ENCODE measurements at regions not wholly inside any gene's neighbourhood (a gene's known extent, or its start where the extent isn't known, plus 50 kb on each side); places are given as distances from the start of the nearest gene placed in this dataset.

DNA sequence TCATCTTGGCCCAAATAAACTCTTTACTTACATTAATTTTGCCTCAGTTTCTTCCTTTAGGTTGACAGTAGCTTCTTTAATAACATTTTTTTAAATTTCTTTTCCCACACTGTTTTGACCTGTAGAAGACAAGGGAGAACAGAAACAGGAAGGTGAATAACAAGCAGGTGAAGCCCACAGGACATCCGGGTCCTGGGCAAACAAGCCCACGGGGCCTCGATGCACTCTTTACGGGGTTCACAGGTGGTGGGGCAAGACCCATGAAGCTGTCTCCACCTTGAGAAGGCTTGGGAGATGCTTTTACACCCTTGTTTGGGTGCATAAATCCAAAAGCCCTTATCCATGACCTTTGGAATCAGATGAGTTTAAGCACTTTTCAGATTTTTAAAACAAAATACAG is 301.0 kb upstream of the MGAT5 start:
- no peak for DNase-seq (ENCODE audit: low read depth)
- Histone ChIP-seq H3K36me3 (ENCODE audit: control insufficient read depth, insufficient read depth, low read length, severe bottlenecking) (no peaks in the 10 kb centered on the region), H3K9ac (ENCODE audit: low read length) (no peak overlapping the region), H3K9me3 (ENCODE audit: control insufficient read depth, low read length) (no peaks in the 10 kb centered on the region), H3K4me1 (ENCODE audit: control insufficient read depth, insufficient read depth, low read length) (no peaks in the 10 kb centered on the region), H3K27me3 (replicated peaks; ENCODE audit: control insufficient read depth, insufficient read depth, low read length) (peaks cover 19% of the 10 kb centered on the region), H3K4me3 (ENCODE audit: low read length) (no peak overlapping the region)

DNA sequence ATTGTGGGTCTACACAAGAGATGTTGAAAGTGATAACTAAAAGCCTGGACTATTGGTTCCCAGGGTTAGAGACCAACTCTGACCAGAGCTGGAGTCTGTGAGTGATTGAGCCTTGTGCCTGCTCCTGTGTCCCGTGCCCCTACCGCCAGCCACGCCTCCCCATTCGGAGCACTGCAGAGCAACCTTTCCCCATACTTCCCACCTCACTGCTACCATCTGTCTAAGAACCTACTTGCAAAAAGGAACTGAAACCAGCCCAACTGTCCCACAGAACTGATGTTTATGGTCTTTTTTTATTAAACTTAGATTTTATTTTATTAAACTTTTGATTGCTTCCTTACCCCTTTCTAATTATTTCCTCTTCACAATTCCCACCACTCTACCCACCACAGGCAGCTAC is 300.3 kb upstream of the MGAT5 start:
- Histone ChIP-seq H3K4me3 (ENCODE audit: low read length) (no peak overlapping the region), H3K27me3 (replicated peaks; ENCODE audit: control insufficient read depth, insufficient read depth, low read length) (peaks cover 19% of the 10 kb centered on the region), H3K9ac (ENCODE audit: low read length) (no peak overlapping the region), H3K4me1 (ENCODE audit: control insufficient read depth, insufficient read depth, low read length) (no peaks in the 10 kb centered on the region), H3K36me3 (ENCODE audit: control insufficient read depth, insufficient read depth, low read length, severe bottlenecking) (no peaks in the 10 kb centered on the region), H3K9me3 (ENCODE audit: control insufficient read depth, low read length) (no peaks in the 10 kb centered on the region)
- no peak for DNase-seq (ENCODE audit: low read depth)

DNA sequence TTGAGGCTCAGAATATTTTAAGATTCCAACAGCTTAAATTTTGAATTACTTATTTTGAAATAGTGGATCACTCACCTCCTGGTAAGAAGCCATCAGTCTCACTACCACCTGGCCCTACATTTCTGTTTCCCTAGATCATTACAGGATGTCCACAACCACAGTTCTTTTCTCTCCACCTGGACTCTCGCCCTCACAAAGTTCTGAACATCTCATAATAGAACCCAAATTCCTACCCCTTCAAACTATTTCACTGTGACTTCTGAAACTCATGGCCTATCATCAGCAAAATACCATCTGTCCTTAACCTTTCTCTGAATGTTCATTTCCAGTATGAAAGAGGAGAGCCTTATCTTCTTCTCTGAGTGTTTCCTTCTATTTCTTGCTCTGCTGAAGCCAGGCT is 299.2 kb upstream of the MGAT5 start:
- Histone ChIP-seq H3K27me3 (replicated peaks; ENCODE audit: control insufficient read depth, insufficient read depth, low read length) (peaks cover 25% of the 10 kb centered on the region), H3K9ac (ENCODE audit: low read length) (no peak overlapping the region), H3K4me1 (ENCODE audit: control insufficient read depth, insufficient read depth, low read length) (no peaks in the 10 kb centered on the region), H3K4me3 (ENCODE audit: low read length) (no peak overlapping the region), H3K36me3 (ENCODE audit: control insufficient read depth, insufficient read depth, low read length, severe bottlenecking) (no peaks in the 10 kb centered on the region), H3K9me3 (ENCODE audit: control insufficient read depth, low read length) (no peaks in the 10 kb centered on the region)
- DNase-seq (ENCODE audit: low read depth), result no peak

DNA sequence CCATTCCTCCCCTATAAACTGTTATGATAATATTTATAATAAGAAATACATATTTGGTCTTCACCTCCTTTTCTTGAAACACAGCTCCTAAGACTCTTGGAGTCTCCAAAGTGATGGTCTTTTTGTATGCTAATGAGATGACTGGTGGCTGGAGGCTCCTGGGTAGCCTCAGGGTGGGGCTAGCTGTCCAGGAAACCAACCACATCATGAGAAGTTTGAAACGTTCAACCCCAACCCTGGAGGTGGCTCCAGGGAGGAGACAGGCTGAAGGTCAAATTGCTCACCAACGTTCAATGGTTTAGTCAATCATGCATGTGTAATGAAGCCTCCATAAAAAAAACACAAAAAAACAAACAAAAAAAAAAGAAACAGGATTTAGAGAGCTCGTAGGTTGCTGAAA is 298.7 kb upstream of the MGAT5 start:
- Histone ChIP-seq H3K9ac (ENCODE audit: low read length) (no peak overlapping the region), H3K4me3 (ENCODE audit: low read length) (no peak overlapping the region), H3K4me1 (ENCODE audit: control insufficient read depth, insufficient read depth, low read length) (no peaks in the 10 kb centered on the region), H3K9me3 (ENCODE audit: control insufficient read depth, low read length) (no peaks in the 10 kb centered on the region), H3K36me3 (ENCODE audit: control insufficient read depth, insufficient read depth, low read length, severe bottlenecking) (no peaks in the 10 kb centered on the region), H3K27me3 (replicated peaks; ENCODE audit: control insufficient read depth, insufficient read depth, low read length) (peaks cover 25% of the 10 kb centered on the region)
- no peak for DNase-seq (ENCODE audit: low read depth)

DNA sequence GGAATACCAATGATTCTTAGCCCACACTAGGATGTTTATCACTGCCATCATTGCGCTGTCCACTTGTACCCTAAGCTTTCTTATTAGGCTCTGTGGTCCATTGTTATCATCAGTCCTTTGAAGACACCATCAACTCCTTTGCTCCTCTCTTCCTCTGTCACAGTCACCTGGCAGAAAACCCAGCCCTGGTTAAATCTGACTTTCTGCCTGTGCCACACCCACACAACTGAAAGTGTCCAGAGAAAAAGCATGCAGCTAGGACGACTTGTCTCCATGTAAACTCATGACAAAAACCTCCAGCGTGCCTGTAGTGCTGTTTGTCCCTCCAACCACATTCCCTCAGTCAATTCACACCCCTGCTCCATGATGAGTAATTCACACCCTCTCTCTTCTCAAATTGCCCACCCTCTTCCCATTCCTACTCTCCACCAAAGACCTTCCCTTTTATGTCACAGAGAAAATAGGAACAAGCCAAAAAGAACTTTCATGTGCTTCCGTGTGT is 297.4 kb upstream of the MGAT5 start:
- no peak for DNase-seq (ENCODE audit: low read depth)
- Histone ChIP-seq H3K9ac (ENCODE audit: low read length) (no peak overlapping the region), H3K27me3 (replicated peaks; ENCODE audit: control insufficient read depth, insufficient read depth, low read length) (peaks cover 29% of the 10 kb centered on the region), H3K4me1 (ENCODE audit: control insufficient read depth, insufficient read depth, low read length) (no peaks in the 10 kb centered on the region), H3K4me3 (ENCODE audit: low read length) (no peak overlapping the region), H3K9me3 (ENCODE audit: control insufficient read depth, low read length) (no peaks in the 10 kb centered on the region), H3K36me3 (ENCODE audit: control insufficient read depth, insufficient read depth, low read length, severe bottlenecking) (no peaks in the 10 kb centered on the region)

DNA sequence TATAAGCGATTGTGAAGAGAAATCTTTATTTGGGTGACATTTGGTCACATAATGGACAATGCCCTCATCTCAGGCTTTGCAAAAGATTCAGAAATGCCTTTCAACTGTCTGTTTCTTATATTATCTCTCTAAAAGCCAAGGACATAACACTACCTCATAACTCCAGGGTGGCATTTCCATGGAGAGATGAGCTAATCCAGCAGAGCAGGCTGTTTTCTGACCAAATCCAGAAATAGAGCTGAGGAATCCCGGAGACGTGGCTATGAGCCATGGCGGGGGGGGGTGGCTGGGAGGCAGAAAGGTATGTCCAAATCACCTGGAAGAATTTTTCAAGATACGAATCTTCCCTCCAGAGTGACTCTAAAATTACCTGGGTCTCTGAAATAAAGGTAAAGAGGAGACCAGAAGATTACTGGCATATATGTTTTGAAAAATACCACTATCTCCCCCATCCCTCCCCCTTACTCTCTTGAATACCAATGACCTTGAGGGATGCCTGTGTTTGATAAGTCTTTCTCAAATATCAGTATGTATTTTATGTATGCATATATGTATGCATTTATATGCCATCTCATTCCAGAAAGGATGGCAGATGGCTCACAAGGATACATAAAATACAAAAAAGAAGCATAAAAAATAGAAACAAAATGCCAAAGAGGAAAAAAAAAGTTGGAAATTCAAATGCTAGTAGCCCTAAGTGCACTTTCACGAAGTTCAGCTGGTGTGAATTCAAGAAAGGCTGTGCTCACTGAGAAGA is 296.0 kb upstream of the MGAT5 start:
- no peak overlapping the region for H3K4me3 ChIP-seq (ENCODE audit: low read length)
- peaks cover 40% of the 10 kb centered on the region for H3K27me3 ChIP-seq (replicated peaks; ENCODE audit: control insufficient read depth, insufficient read depth, low read length)
- no peak overlapping the region for H3K9ac ChIP-seq (ENCODE audit: low read length)
- no peaks in the 10 kb centered on the region for H3K36me3 ChIP-seq (ENCODE audit: control insufficient read depth, insufficient read depth, low read length, severe bottlenecking)
- no peak for DNase-seq (ENCODE audit: low read depth)
- no peaks in the 10 kb centered on the region for H3K4me1 ChIP-seq (ENCODE audit: control insufficient read depth, insufficient read depth, low read length)
- H3K9me3 ChIP-seq (ENCODE audit: control insufficient read depth, low read length), result no peaks in the 10 kb centered on the region

DNA sequence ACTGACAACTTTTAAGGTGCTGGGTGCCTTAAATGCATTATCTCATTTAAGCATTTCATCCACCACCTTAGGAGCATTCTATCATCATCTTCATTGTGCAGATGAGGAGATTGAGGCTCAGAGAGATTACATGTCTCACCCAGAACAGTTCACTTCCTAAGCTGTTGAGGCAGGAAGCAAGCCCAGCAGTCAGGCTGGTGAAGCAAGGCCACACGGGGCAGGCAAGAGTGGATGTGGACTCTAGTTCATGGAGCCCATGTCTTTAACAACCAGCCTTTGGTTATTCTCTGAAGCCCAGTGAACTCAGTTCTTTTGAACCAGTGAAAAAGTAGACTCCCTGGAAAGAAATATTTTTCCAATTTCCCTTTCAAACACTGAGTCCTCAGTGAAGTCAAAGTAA is 294.8 kb upstream of the MGAT5 start:
- peaks cover 39% of the 10 kb centered on the region for H3K27me3 ChIP-seq (replicated peaks; ENCODE audit: control insufficient read depth, insufficient read depth, low read length)
- DNase-seq (ENCODE audit: low read depth), result no peak
- no peaks in the 10 kb centered on the region for H3K36me3 ChIP-seq (ENCODE audit: control insufficient read depth, insufficient read depth, low read length, severe bottlenecking)
- no peak overlapping the region for H3K4me3 ChIP-seq (ENCODE audit: low read length)
- H3K4me1 ChIP-seq (ENCODE audit: control insufficient read depth, insufficient read depth, low read length), result no peaks in the 10 kb centered on the region
- H3K9ac ChIP-seq (ENCODE audit: low read length), result no peak overlapping the region
- H3K9me3 ChIP-seq (ENCODE audit: control insufficient read depth, low read length), result peaks cover 3% of the 10 kb centered on the region

DNA sequence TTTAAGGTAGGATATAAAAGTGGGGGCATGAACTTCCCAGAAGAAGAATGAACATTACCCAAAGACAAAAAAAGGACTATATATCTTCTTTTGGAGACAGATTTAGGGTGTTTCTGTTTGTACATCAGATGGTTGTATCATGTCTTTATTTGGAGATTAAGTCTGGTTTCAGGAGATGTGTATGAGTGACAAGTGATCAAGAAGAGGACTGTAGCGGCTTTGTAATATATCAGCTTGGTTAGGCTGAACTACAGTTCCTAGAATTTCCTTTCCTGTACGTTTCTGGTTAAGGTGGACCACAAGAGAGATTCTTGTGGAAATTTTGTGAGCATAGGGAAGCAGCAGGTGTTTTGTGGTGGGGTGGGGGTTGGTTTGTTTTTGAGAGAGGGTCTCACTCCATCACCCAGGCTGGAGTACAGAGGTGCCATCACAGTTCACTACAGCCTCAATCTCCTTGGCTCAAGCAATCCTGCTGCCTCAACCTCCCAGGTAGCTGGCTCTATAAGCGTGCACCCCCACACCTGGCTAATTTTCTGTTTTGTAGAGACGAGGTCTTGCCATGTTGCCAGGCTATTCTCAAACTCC is 287.1 kb upstream of the MGAT5 start:
- no peaks in the 10 kb centered on the region for H3K36me3 ChIP-seq (ENCODE audit: control insufficient read depth, insufficient read depth, low read length, severe bottlenecking)
- H3K27me3 ChIP-seq (replicated peaks; ENCODE audit: control insufficient read depth, insufficient read depth, low read length), result peaks cover 13% of the 10 kb centered on the region
- H3K4me1 ChIP-seq (ENCODE audit: control insufficient read depth, insufficient read depth, low read length), result peaks cover 12% of the 10 kb centered on the region
- H3K9ac ChIP-seq (ENCODE audit: low read length), result no peak overlapping the region
- H3K9me3 ChIP-seq (ENCODE audit: control insufficient read depth, low read length), result peaks cover 3% of the 10 kb centered on the region
- H3K4me3 ChIP-seq (ENCODE audit: low read length), result no peak overlapping the region
- no peak for DNase-seq (ENCODE audit: low read depth)

DNA sequence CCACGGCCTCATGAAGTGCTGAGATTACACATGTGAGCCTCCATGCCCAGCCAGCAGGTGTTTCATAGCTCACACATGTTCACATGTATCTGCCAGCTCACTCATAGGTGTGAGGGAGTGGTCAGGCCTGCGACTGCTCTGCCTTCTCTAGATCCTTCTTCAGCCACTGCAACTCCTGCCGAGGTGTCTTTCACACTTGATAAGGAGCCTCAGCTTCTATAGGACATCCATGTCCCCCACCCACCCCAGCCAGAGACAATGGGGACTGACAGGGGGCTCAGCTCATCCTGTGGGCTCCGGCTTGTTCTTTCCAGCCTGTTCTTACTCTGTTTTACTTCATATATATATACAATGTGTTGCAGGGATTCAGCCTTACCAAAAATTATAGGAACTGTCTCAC is 286.5 kb upstream of the MGAT5 start:
- Histone ChIP-seq H3K4me3 (ENCODE audit: low read length) (no peak overlapping the region), H3K36me3 (ENCODE audit: control insufficient read depth, insufficient read depth, low read length, severe bottlenecking) (no peaks in the 10 kb centered on the region), H3K27me3 (replicated peaks; ENCODE audit: control insufficient read depth, insufficient read depth, low read length) (peaks cover 8% of the 10 kb centered on the region), H3K9me3 (ENCODE audit: control insufficient read depth, low read length) (peaks cover 3% of the 10 kb centered on the region), H3K9ac (ENCODE audit: low read length) (no peak overlapping the region), H3K4me1 (ENCODE audit: control insufficient read depth, insufficient read depth, low read length) (peaks cover 17% of the 10 kb centered on the region)
- DNase-seq (ENCODE audit: low read depth), result no peak

DNA sequence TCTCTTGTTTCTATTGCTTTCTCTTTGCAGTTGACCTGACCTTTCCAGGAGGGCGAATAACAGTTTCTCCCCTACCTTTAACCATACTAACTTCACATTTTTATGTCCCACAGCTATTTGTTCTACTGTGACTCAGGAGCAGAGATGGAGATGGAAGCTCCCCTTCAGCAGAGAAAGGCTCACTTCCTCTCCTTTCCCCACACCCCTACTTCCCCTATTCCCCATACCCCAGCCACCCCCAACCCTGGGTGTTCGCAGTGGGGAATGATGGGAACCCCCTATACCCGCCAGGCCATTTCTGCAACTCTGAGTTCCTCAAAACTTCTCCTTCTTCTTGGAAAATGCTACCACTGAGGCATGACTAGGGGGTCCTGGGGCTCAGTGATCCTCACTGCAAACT is 285.4 kb upstream of the MGAT5 start:
- DNase-seq (ENCODE audit: low read depth), result no peak
- H3K36me3 ChIP-seq (ENCODE audit: control insufficient read depth, insufficient read depth, low read length, severe bottlenecking), result no peaks in the 10 kb centered on the region

DNA sequence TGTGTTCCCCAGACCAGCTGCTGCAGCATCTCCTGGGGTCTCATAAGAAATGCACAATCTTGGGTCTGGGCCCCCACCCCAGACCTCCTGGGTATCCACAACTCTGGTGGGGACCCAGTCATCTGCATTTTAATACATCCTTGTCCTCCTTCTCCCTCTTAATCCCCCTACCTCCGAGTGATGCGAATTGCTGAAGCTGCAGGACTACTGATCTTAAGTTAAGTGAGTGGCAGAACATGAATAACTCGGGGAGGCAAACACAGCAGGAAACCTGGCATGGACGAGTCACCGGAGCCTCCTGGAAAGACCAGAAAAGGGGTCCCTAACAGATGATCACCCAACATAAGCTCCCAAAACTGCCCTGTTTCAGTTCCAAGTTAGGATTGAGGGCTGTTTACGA is 283.2 kb upstream of the MGAT5 start:
- H3K9me3 ChIP-seq (ENCODE audit: control insufficient read depth, low read length), result no peaks in the 10 kb centered on the region
- H3K36me3 ChIP-seq (ENCODE audit: control insufficient read depth, insufficient read depth, low read length, severe bottlenecking), result no peaks in the 10 kb centered on the region
- no peak for DNase-seq (ENCODE audit: low read depth)
- no peaks in the 10 kb centered on the region for H3K27me3 ChIP-seq (replicated peaks; ENCODE audit: control insufficient read depth, insufficient read depth, low read length)
- H3K4me3 ChIP-seq (ENCODE audit: low read length), result no peak overlapping the region
- H3K9ac ChIP-seq (ENCODE audit: low read length), result no peak overlapping the region
- peaks cover 36% of the 10 kb centered on the region for H3K4me1 ChIP-seq (ENCODE audit: control insufficient read depth, insufficient read depth, low read length)

More for the DNA sequence above, 285.4 kb upstream of the MGAT5 start:
- Histone ChIP-seq H3K27me3 (replicated peaks; ENCODE audit: control insufficient read depth, insufficient read depth, low read length) (peaks cover 3% of the 10 kb centered on the region), H3K4me3 (ENCODE audit: low read length) (no peak overlapping the region), H3K9me3 (ENCODE audit: control insufficient read depth, low read length) (peaks cover 3% of the 10 kb centered on the region), H3K4me1 (ENCODE audit: control insufficient read depth, insufficient read depth, low read length) (peaks cover 26% of the 10 kb centered on the region), H3K9ac (ENCODE audit: low read length) (no peak overlapping the region)

Measured in adipocyte (in vitro differentiated cells).